ENCODE measurements at regions not wholly inside any gene's neighbourhood (a gene's known extent, or its start where the extent isn't known, plus 50 kb on each side); places are given as distances from the start of the nearest gene placed in this dataset.

- no peak for TF ChIP-seq CTCF (IDR thresholded peaks at IDR 0.05; ENCODE audit: insufficient read depth, low read length, poor library complexity, severe bottlenecking)
- no peaks in the 10 kb centered on the region for H3K36me3 ChIP-seq (ENCODE audit: control insufficient read depth, insufficient read depth, low read length)
- H3K4me3 ChIP-seq (replicated peaks; ENCODE audit: low read depth, low read length): no peak overlapping the region
- DNase-seq (ENCODE audit: extremely low read depth, insufficient read length): no peak
- no peaks in the 10 kb centered on the region for H3K27me3 ChIP-seq (replicated peaks; ENCODE audit: control insufficient read depth, insufficient read depth, low read length)
Measured at GRCh38 chr15:81909011-81909358, 136.8 kb downstream of the MEX3B start.

DNA sequence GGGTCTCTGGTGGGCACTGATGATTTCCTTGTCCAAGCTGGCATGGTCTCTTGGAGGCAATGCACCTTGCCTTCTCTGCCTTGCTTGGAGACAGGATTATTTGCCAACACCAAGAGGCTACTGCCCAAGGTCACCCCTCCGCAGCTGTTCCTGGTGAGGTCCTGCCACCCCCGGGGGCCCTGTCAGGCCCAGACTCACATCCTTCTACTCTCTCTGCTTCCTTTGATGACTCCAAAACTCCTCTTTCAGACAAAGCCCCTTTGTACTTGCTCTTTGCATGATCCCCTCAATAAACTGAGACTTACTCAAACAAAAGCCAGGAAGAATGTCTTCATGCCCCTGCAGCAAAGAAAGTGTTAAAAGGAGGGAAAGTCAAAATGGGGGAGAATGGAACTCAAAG lies 137.7 kb downstream of the MEX3B start:
- TF ChIP-seq CTCF (IDR thresholded peaks at IDR 0.05; ENCODE audit: insufficient read depth, low read length, poor library complexity, severe bottlenecking): no peak
- Histone ChIP-seq H3K36me3 (ENCODE audit: control insufficient read depth, insufficient read depth, low read length) (no peaks in the 10 kb centered on the region), H3K27me3 (replicated peaks; ENCODE audit: control insufficient read depth, insufficient read depth, low read length) (no peaks in the 10 kb centered on the region), H3K4me3 (replicated peaks; ENCODE audit: low read depth, low read length) (no peak overlapping the region)
- no peak for DNase-seq (ENCODE audit: extremely low read depth, insufficient read length)

DNA sequence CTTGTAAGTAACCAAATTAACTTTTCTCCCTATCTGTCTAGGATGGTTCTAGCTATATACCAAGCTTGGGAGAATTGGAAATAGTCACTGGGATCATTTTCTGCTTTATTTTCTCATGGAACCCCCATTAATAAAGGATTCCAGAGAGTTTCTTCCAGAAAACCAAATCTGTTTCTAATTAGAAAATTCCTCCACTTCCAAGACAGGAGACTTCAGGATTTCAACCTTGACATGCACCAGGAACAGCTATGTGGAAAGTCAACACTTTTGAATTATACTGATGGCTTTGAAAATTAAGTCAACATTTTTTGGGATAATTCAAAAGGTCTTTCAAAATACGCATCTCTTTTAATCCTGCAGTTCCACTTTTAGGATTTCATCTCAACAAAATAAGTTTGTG lies 138.3 kb downstream of the MEX3B start:
- TF ChIP-seq CTCF (IDR thresholded peaks at IDR 0.05; ENCODE audit: insufficient read depth, low read length, poor library complexity, severe bottlenecking): no peak
- no peak for DNase-seq (ENCODE audit: extremely low read depth, insufficient read length)
- no peak overlapping the region for H3K4me3 ChIP-seq (replicated peaks; ENCODE audit: low read depth, low read length)
- no peaks in the 10 kb centered on the region for H3K36me3 ChIP-seq (ENCODE audit: control insufficient read depth, insufficient read depth, low read length)
- no peaks in the 10 kb centered on the region for H3K27me3 ChIP-seq (replicated peaks; ENCODE audit: control insufficient read depth, insufficient read depth, low read length)

DNA sequence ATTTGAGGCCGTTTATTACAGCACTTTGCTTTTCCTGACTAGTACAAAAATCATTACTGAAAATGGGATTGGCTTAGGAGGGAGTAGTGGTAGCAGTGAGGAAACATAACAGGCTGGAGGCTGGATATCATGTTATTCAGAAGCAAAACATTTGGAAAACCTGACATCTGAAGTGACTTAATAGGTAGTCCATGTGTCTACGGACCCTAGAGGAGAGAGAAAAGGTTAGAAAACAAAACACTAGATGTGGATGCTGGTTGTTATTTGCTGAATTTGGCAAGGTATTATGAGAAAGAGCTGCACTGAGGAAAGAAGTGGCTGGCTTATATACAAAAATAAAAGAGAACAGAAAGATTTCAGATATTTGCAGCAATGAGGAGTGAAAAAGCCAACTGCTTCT lies 139.9 kb downstream of the MEX3B start:
- no peak for DNase-seq (ENCODE audit: extremely low read depth, insufficient read length)
- H3K27me3 ChIP-seq (replicated peaks; ENCODE audit: control insufficient read depth, insufficient read depth, low read length): no peaks in the 10 kb centered on the region
- TF ChIP-seq CTCF (IDR thresholded peaks at IDR 0.05; ENCODE audit: insufficient read depth, low read length, poor library complexity, severe bottlenecking): no peak
- H3K4me3 ChIP-seq (replicated peaks; ENCODE audit: low read depth, low read length): no peak overlapping the region
- no peaks in the 10 kb centered on the region for H3K36me3 ChIP-seq (ENCODE audit: control insufficient read depth, insufficient read depth, low read length)

GRCh38 chr15:81901319-81901718 lies 144.5 kb downstream of the MEX3B start:
- TF ChIP-seq CTCF (IDR thresholded peaks at IDR 0.05; ENCODE audit: insufficient read depth, low read length, poor library complexity, severe bottlenecking): no peak
- no peak for DNase-seq (ENCODE audit: extremely low read depth, insufficient read length)
- Histone ChIP-seq H3K4me3 (replicated peaks; ENCODE audit: low read depth, low read length) (no peak overlapping the region), H3K27me3 (replicated peaks; ENCODE audit: control insufficient read depth, insufficient read depth, low read length) (no peaks in the 10 kb centered on the region), H3K36me3 (ENCODE audit: control insufficient read depth, insufficient read depth, low read length) (no peaks in the 10 kb centered on the region)

DNA sequence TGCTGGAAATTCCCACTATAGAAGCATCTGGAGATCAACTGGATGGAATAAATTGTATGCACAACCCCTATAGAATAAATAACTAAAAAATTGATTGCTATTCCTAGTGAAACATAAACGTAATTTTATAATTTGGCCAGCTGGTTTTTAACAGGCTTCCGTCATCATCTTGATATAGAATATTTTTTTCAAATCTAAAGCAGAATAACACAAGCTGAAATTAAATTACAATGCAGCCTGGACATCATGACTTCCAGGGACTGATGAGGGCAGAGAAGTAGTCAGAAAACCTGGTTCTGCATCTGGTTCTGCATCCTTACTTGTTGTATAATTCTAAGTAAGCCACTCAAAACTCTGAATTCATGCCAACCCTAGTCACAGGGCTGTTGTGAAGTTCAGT lies 146.1 kb downstream of the MEX3B start:
- DNase-seq (ENCODE audit: extremely low read depth, insufficient read length): no peak
- TF ChIP-seq CTCF (IDR thresholded peaks at IDR 0.05; ENCODE audit: insufficient read depth, low read length, poor library complexity, severe bottlenecking): no peak
- Histone ChIP-seq H3K4me3 (replicated peaks; ENCODE audit: low read depth, low read length) (no peak overlapping the region), H3K27me3 (replicated peaks; ENCODE audit: control insufficient read depth, insufficient read depth, low read length) (no peaks in the 10 kb centered on the region), H3K36me3 (ENCODE audit: control insufficient read depth, insufficient read depth, low read length) (no peaks in the 10 kb centered on the region)

All from GM06990 (cell line).